ENCODE measurements at regions not wholly inside any gene's neighbourhood (a gene's known extent, or its start where the extent isn't known, plus 50 kb on each side); places are given as distances from the start of the nearest gene placed in this dataset.

GRCh38 chr9:1876891-1877496 is 138.2 kb upstream of the SMARCA2 start:
- Histone ChIP-seq H4K20me1 (ENCODE audit: low read depth, low read length) (no peaks in the 10 kb centered on the region), H3K9ac (ENCODE audit: low read length) (no peak overlapping the region), H3K4me3 (ENCODE audit: insufficient read depth, low read length, poor library complexity, severe bottlenecking) (no peak overlapping the region), H3K27me3 (ENCODE audit: low read length) (no peaks in the 10 kb centered on the region), H2AFZ (ENCODE audit: low read depth, low read length, severe bottlenecking) (no peak overlapping the region), H3F3A (ENCODE audit: insufficient read depth) (no peaks in the 10 kb centered on the region), H3K27ac (ENCODE audit: low read depth, low read length) (no peak overlapping the region), H3K4me2 (ENCODE audit: low read depth, low read length, poor library complexity, severe bottlenecking) (no peak overlapping the region), H3K79me2 (ENCODE audit: insufficient read depth, low read length) (no peaks in the 10 kb centered on the region), H3K9me2 (replicated peaks; ENCODE audit: insufficient read depth, low read length) (no peaks in the 10 kb centered on the region), H3K9me3 (ENCODE audit: insufficient read depth, low read length) (no peaks in the 10 kb centered on the region), H3K36me3 (ENCODE audit: low read length) (no peaks in the 10 kb centered on the region)
- TF ChIP-seq, protein P1, sequence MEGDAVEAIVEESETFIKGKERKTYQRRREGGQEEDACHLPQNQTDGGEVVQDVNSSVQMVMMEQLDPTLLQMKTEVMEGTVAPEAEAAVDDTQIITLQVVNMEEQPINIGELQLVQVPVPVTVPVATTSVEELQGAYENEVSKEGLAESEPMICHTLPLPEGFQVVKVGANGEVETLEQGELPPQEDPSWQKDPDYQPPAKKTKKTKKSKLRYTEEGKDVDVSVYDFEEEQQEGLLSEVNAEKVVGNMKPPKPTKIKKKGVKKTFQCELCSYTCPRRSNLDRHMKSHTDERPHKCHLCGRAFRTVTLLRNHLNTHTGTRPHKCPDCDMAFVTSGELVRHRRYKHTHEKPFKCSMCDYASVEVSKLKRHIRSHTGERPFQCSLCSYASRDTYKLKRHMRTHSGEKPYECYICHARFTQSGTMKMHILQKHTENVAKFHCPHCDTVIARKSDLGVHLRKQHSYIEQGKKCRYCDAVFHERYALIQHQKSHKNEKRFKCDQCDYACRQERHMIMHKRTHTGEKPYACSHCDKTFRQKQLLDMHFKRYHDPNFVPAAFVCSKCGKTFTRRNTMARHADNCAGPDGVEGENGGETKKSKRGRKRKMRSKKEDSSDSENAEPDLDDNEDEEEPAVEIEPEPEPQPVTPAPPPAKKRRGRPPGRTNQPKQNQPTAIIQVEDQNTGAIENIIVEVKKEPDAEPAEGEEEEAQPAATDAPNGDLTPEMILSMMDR (IDR thresholded peaks at IDR 0.05; ENCODE audit: insufficient read depth, low read length, poor library complexity, severe bottlenecking): no peak
- no peak for TF ChIP-seq EZH2phosphoT487 (conservative IDR thresholded peaks at IDR 0.05; ENCODE audit: low read length)

DNA sequence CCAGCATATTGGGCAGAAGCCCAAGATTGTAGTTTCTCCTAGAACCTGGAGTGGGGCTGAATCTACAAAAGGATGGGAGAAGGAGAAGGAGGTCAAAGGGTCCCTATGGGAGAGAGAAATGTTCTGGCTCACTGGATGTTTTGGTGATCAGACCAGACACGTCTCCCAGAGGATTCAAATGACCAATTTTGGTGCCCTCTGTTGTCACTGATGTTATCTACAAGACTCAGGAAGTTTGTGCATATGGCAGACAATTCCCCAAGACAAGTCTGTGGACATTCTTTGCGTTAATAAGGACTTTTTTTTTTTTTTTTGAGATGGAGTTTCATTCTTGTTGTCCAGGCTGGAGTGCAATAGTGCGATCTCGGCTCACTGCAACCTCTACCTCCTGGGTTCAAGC is 137.2 kb upstream of the SMARCA2 start:
- Histone ChIP-seq H3K27ac (ENCODE audit: low read depth, low read length) (no peak overlapping the region), H3K9me2 (replicated peaks; ENCODE audit: insufficient read depth, low read length) (no peaks in the 10 kb centered on the region), H3F3A (ENCODE audit: insufficient read depth) (no peaks in the 10 kb centered on the region), H3K36me3 (ENCODE audit: low read length) (no peaks in the 10 kb centered on the region), H2AFZ (ENCODE audit: low read depth, low read length, severe bottlenecking) (no peak overlapping the region), H3K4me2 (ENCODE audit: low read depth, low read length, poor library complexity, severe bottlenecking) (no peak overlapping the region), H3K9me3 (ENCODE audit: insufficient read depth, low read length) (no peaks in the 10 kb centered on the region), H3K9ac (ENCODE audit: low read length) (no peak overlapping the region), H3K79me2 (ENCODE audit: insufficient read depth, low read length) (no peaks in the 10 kb centered on the region), H3K27me3 (ENCODE audit: low read length) (no peaks in the 10 kb centered on the region), H4K20me1 (ENCODE audit: low read depth, low read length) (no peaks in the 10 kb centered on the region), H3K4me3 (ENCODE audit: insufficient read depth, low read length, poor library complexity, severe bottlenecking) (no peak overlapping the region)
- TF ChIP-seq, protein P1 (IDR thresholded peaks at IDR 0.05; ENCODE audit: insufficient read depth, low read length, poor library complexity, severe bottlenecking): no peak
- TF ChIP-seq EZH2phosphoT487 (conservative IDR thresholded peaks at IDR 0.05; ENCODE audit: low read length): no peak

DNA sequence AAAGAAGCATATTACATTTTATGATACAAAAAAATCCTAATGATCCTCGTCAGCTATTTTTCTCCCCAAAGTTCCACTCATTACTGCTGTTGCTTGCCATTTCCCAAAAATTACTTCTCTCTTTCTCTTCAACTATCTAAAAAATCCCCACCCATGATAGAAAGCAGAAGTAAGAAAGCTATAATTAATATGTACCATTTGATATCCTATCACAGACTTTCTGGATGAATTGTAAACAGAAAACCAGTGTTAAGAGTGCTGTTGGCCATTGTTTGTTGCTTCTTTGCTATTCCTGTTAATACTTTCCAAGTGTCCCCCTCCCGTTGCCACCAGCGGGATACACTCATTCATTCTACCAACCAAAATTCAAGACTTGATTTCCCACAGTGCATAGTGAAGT is 136.3 kb upstream of the SMARCA2 start:
- Histone ChIP-seq H3K9ac (ENCODE audit: low read length) (no peak overlapping the region), H3K4me3 (ENCODE audit: insufficient read depth, low read length, poor library complexity, severe bottlenecking) (no peak overlapping the region)

More for the DNA sequence above, 136.3 kb upstream of the SMARCA2 start:
- Histone ChIP-seq H3K79me2 (ENCODE audit: insufficient read depth, low read length) (no peaks in the 10 kb centered on the region), H3K36me3 (ENCODE audit: low read length) (no peaks in the 10 kb centered on the region), H4K20me1 (ENCODE audit: low read depth, low read length) (no peaks in the 10 kb centered on the region), H3F3A (ENCODE audit: insufficient read depth) (no peaks in the 10 kb centered on the region), H3K4me2 (ENCODE audit: low read depth, low read length, poor library complexity, severe bottlenecking) (no peak overlapping the region), H2AFZ (ENCODE audit: low read depth, low read length, severe bottlenecking) (no peak overlapping the region), H3K27me3 (ENCODE audit: low read length) (no peaks in the 10 kb centered on the region), H3K9me2 (replicated peaks; ENCODE audit: insufficient read depth, low read length) (no peaks in the 10 kb centered on the region), H3K27ac (ENCODE audit: low read depth, low read length) (no peak overlapping the region), H3K9me3 (ENCODE audit: insufficient read depth, low read length) (no peaks in the 10 kb centered on the region)
- TF ChIP-seq, protein P1 (IDR thresholded peaks at IDR 0.05; ENCODE audit: insufficient read depth, low read length, poor library complexity, severe bottlenecking): no peak
- no peak for TF ChIP-seq EZH2phosphoT487 (conservative IDR thresholded peaks at IDR 0.05; ENCODE audit: low read length)
